IMR-90 (cell line): ENCODE measurements at regions not wholly inside any gene's neighbourhood (a gene's known extent, or its start where the extent isn't known, plus 50 kb on each side); places are given as distances from the start of the nearest gene placed in this dataset.

Experiments used
- ATAC-seq: fragments of 200-7000 bp; cut with Tn5 transposase; 2 replicates; pipeline ENCODE4 v1.9.1; 2020; ENCODE audit warnings: low read depth, mild to moderate bottlenecking, moderate library complexity
- BruUV-seq: library from RNA; stranded (reverse); fragments of 400-500 nt; replicated peaks from 2 replicates; lab custom pipeline; 2021; lab: Mats Ljungman, UMichigan
- CTCF ChIA-PET: fragments of 300-600 bp; formaldehyde crosslinking; extraction: SDS; loops from one replicate; lab custom pipeline; 2021; ENCODE audit warnings: antibody characterized with exemption; lab: Yijun Ruan, JAX
- POLR2A ChIA-PET: fragments of 300-600 bp; sonication (Branson Sonifier 250); formaldehyde crosslinking; loops from one replicate; lab custom pipeline; 2022; ENCODE audit warnings: antibody characterized with exemption; ENCODE audit not compliant: unreplicated experiment; lab: Charles Lee
- DNase-seq: peaks from one replicate; pipeline ENCODE4 v3.0.0; 2013
- H2AFZ ChIP-seq: replicated peaks from 2 replicates; pipeline ENCODE3; 2013; ENCODE audit warnings: low read length, mild to moderate bottlenecking; ENCODE audit not compliant: poor library complexity
- H2AK5ac ChIP-seq: 2 replicates; pipeline ENCODE4 v1.6.1; 2013; ENCODE audit warnings: low read depth, low read length, inconsistent platforms
- H2AK9ac ChIP-seq: replicated peaks from 2 replicates; pipeline ENCODE3; 2013; ENCODE audit warnings: mild to moderate bottlenecking, low read depth, low read length, moderate library complexity; ENCODE audit not compliant: poor library complexity
- H2BK120ac ChIP-seq: 2 replicates; pipeline ENCODE4 v1.6.1; 2013; ENCODE audit warnings: low read depth, low read length, inconsistent platforms
- H2BK15ac ChIP-seq: 3 replicates; pipeline ENCODE4 v1.6.1; 2013; ENCODE audit warnings: low read depth, low read length, inconsistent platforms
- H2BK20ac ChIP-seq: 2 replicates; pipeline ENCODE4 v1.6.1; 2013; ENCODE audit warnings: low read depth, mild to moderate bottlenecking, inconsistent platforms, low read length, moderate library complexity
- H2BK5ac ChIP-seq: 2 replicates; pipeline ENCODE4 v1.6.1; 2013; ENCODE audit warnings: mild to moderate bottlenecking, low read depth, low read length, inconsistent platforms; ENCODE audit not compliant: poor library complexity, severe bottlenecking
- H3K14ac ChIP-seq: replicated peaks from 2 replicates; pipeline ENCODE4 v1.6.1; 2013; ENCODE audit warnings: low read depth, low read length, inconsistent platforms
- H3K18ac ChIP-seq: 2 replicates; pipeline ENCODE4 v1.6.1; 2013; ENCODE audit warnings: low read depth, low read length, control low read depth
- H3K23ac ChIP-seq: 2 replicates; pipeline ENCODE4 v1.6.1; 2013; ENCODE audit warnings: low read depth, low read length, inconsistent platforms
- H3K27ac ChIP-seq: 2 replicates; pipeline ENCODE4 v1.5.1; 2013; ENCODE audit warnings: mild to moderate bottlenecking, control low read depth, low read length; ENCODE audit not compliant: insufficient read depth
- H3K27me3 ChIP-seq: 2 replicates; pipeline ENCODE4 v1.6.1; 2013; ENCODE audit warnings: low read length; ENCODE audit not compliant: control insufficient read depth, insufficient read depth
- H3K36me3 ChIP-seq: 2 replicates; pipeline ENCODE4 v1.6.1; 2013; ENCODE audit warnings: low read length, mixed read lengths; ENCODE audit not compliant: control insufficient read depth, insufficient read depth
- H3K4ac ChIP-seq: 2 replicates; pipeline ENCODE4 v1.6.1; 2013; ENCODE audit warnings: low read depth, low read length, inconsistent platforms
- H3K4me1 ChIP-seq: 2 replicates; pipeline ENCODE4 v1.6.1; 2013; ENCODE audit warnings: low read length, mixed read lengths; ENCODE audit not compliant: control insufficient read depth, insufficient read depth
- H3K4me2 ChIP-seq: 2 replicates; pipeline ENCODE4 v1.6.1; 2013; ENCODE audit warnings: low read depth, mild to moderate bottlenecking, control low read depth, low read length, moderate library complexity
- H3K4me3 ChIP-seq: 2 replicates; pipeline ENCODE4 v1.5.1; 2013; ENCODE audit warnings: low read depth, mild to moderate bottlenecking, control low read depth, low read length, moderate library complexity; ENCODE audit not compliant: insufficient read depth
- H3K56ac ChIP-seq: 2 replicates; pipeline ENCODE4 v1.6.1; 2013; ENCODE audit warnings: low read length, inconsistent platforms; ENCODE audit not compliant: insufficient read depth; ENCODE audit errors: extremely low read depth
- H3K79me1 ChIP-seq, 2 experiments: 2 replicates each; pipeline ENCODE4 v1.6.1; 2013; ENCODE audit warnings: low read length in 2 of 2, inconsistent platforms in 1 of 2, low read depth in 1 of 2
- H3K9ac ChIP-seq: 2 replicates; pipeline ENCODE4 v1.6.1; 2013; ENCODE audit warnings: low read depth, low read length, control low read depth
- H3K9me1 ChIP-seq: 2 replicates; pipeline ENCODE4 v1.6.1; 2013; ENCODE audit warnings: low read length, inconsistent platforms; ENCODE audit not compliant: insufficient read depth
- H3K9me3 ChIP-seq: 2 replicates; pipeline ENCODE4 v1.6.1; 2013; ENCODE audit warnings: low read length; ENCODE audit not compliant: control insufficient read depth, insufficient read depth
- H4K20me1 ChIP-seq: 2 replicates; pipeline ENCODE4 v1.6.1; 2013; ENCODE audit warnings: low read length, inconsistent platforms; ENCODE audit not compliant: insufficient read depth
- H4K5ac ChIP-seq: 2 replicates; pipeline ENCODE4 v1.6.1; 2013; ENCODE audit warnings: mild to moderate bottlenecking, low read depth, low read length, control low read depth
- H4K8ac ChIP-seq, 2 experiments: 2 replicates each; pipeline ENCODE4 v1.6.1; 2013; ENCODE audit warnings: low read depth in 2 of 2, low read length in 2 of 2, control low read depth in 1 of 2, inconsistent platforms in 1 of 2
- H4K91ac ChIP-seq: 2 replicates; pipeline ENCODE4 v1.6.1; 2013; ENCODE audit warnings: low read depth, low read length, inconsistent platforms; ENCODE audit not compliant: insufficient read depth
- BHLHE40 ChIP-seq: fragments of 150-350 bp; IDR thresholded peaks from 2 replicates; pipeline ENCODE4 v1.6.1; 2016; ENCODE audit warnings: mild to moderate bottlenecking, low read depth, low read length
- CTCF ChIP-seq: conservative IDR thresholded peaks from 2 replicates; pipeline ENCODE4 v1.5.1; 2012; ENCODE audit warnings: mild to moderate bottlenecking, low read depth, low read length, improper control_type of control experiment
- ELK1 ChIP-seq: fragments of 150-350 bp; IDR thresholded peaks from 2 replicates; pipeline ENCODE4 v1.6.1; 2016; ENCODE audit warnings: low read depth, mild to moderate bottlenecking, low read length, moderate library complexity, borderline replicate concordance
- MAFK ChIP-seq: IDR thresholded peaks from 2 replicates; pipeline ENCODE4 v1.6.1; 2012; ENCODE audit warnings: low read depth, low read length, improper control_type of control experiment
- MXI1 ChIP-seq: IDR thresholded peaks from 2 replicates; pipeline ENCODE4 v1.6.1; 2012; ENCODE audit warnings: low read depth, mild to moderate bottlenecking, low read length, moderate library complexity, borderline replicate concordance
- NFE2L2 ChIP-seq: fragments of 150-350 bp; IDR thresholded peaks from 2 replicates; pipeline ENCODE4 v1.6.1; 2016; ENCODE audit warnings: low read depth, mild to moderate bottlenecking, low read length
- POLR2A ChIP-seq: IDR thresholded peaks from 2 replicates; pipeline ENCODE4 v1.6.1; 2012; ENCODE audit warnings: mild to moderate bottlenecking, low read depth, low read length
- RAD21 ChIP-seq: IDR thresholded peaks from 2 replicates; pipeline ENCODE4 v1.6.1; 2012; ENCODE audit warnings: low read length, improper control_type of control experiment
- RCOR1 ChIP-seq: IDR thresholded peaks from 2 replicates; pipeline ENCODE4 v1.6.1; 2012; ENCODE audit warnings: mild to moderate bottlenecking, low read length, improper control_type of control experiment; ENCODE audit not compliant: insufficient replicate concordance
- RFX5 ChIP-seq: IDR thresholded peaks from 2 replicates; pipeline ENCODE4 v1.8.0; 2012; ENCODE audit warnings: low read depth, mild to moderate bottlenecking, low read length, moderate library complexity
- SMC3 ChIP-seq: fragments of 150-350 bp; IDR thresholded peaks from 2 replicates; pipeline ENCODE4 v1.6.1; 2016; ENCODE audit warnings: low read depth, mild to moderate bottlenecking, antibody characterized with exemption, low read length, moderate library complexity
- WGBS, 2 experiments: methylation state at CpG; one replicate each; pipeline versions ENCODE4 v1.1.5 to v1.1.7; 2013; ENCODE audit warnings: missing lambda C conversion rate in 2 of 2; ENCODE audit not compliant: insufficient read length in 1 of 2; ENCODE audit errors: extremely low coverage in 2 of 2; 5-methylcytosine and 5-hydroxymethylcytosine counted together
- dilution Hi-C: fragments of 300-500 bp; cut with HindIII; formaldehyde crosslinking; loops from one replicate; pipeline ENCODE4 v1.14.3; 2018; ENCODE audit warnings: low sequenced_read_pairs; ENCODE audit not compliant: unreplicated experiment
- in situ Hi-C: fragments of 300-500 bp; cut with MboI; formaldehyde crosslinking; loops from 3 replicates; pipeline ENCODE4 v1.14.3; 2019; ENCODE audit warnings: low sequenced_read_pairs, inconsistent platforms, mixed read lengths
- intact Hi-C: fragments of 100-400 bp; cut with micrococcal nuclease; formaldehyde crosslinking; loops from 2 replicates; pipeline ENCODE4 v1.10.0; 2022

- H3K4me3 ChIP-seq: no peak overlapping the region
Measured at GRCh38 chr17:63282455-63282854, 163.7 kb downstream of the CYB561 start.

More at GRCh38 chr17:63282455-63282854, 163.7 kb downstream of the CYB561 start:
- TF ChIP-seq MAFK (no peak), BHLHE40 (no peak), POLR2A (no peak), NFE2L2 (no peak), RCOR1 (no peak), RAD21 (no peak), RFX5 (no peak), CTCF (no peak), MXI1 (no peak), ELK1 (no peak), SMC3 (no peak)
- Histone ChIP-seq H3K18ac (no peak overlapping the region), H2AK9ac (no peak overlapping the region), H3K4me2 (no peak overlapping the region), H3K9ac (no peak overlapping the region), H4K91ac (no peak overlapping the region), H3K9me1 (peaks cover 6% of the 10 kb centered on the region; the same call in 1 of the 2 replicates), H4K20me1 (no peaks in the 10 kb centered on the region), H2AFZ (no peak overlapping the region), H3K4me1 (peaks cover 8% of the 10 kb centered on the region; the same call in 1 of the 2 replicates), H3K9me3 (peaks cover 6% of the 10 kb centered on the region; the same call in 1 of the 2 replicates), H3K36me3 (peaks cover 4% of the 10 kb centered on the region), H3K4ac (no peak overlapping the region), H3K56ac (no peak overlapping the region), H2BK15ac (no peak overlapping the region), H3K27me3 (no peaks in the 10 kb centered on the region), H3K27ac (no peak overlapping the region), H4K5ac (no peak overlapping the region), H2AK5ac (no peak overlapping the region), H3K23ac (no peak overlapping the region), H2BK120ac (no peak overlapping the region), H3K79me1 (peaks cover 16 to 31% of the 10 kb centered on the region in 2 experiments), H2BK20ac (no peak overlapping the region), H2BK5ac (no peak overlapping the region), H4K8ac (no peak overlapping the region), H3K14ac (no peak overlapping the region)
- no peak for ATAC-seq
- dilution Hi-C loops: no loop called here
- in situ Hi-C loops: no loop called here
- POLR2A ChIA-PET: no interaction called here
- no CpG with 5 or more reads among the region's 4 CpGs for WGBS, 2 experiments
- BruUV-seq: no TSS peak
- CTCF ChIA-PET: no interaction called here
- no peak for DNase-seq
- intact Hi-C loops: no loop called here
